HEK293 (cell line): ENCODE measurements at regions not wholly inside any gene's neighbourhood (a gene's known extent, or its start where the extent isn't known, plus 50 kb on each side); places are given as distances from the start of the nearest gene placed in this dataset.

Experiments
- TF ChIP-seq, protein P1 (sequence below): fragments of 450-650 bp; formaldehyde crosslinking; IDR thresholded peaks from 2 replicates; pipeline ENCODE4 v1.5.1; 2016; ENCODE audit warnings: missing biosample characterization, missing genetic modification characterization
- TF ChIP-seq, protein P2 (sequence below): fragments of 450-650 bp; formaldehyde crosslinking; IDR thresholded peaks from 2 replicates; pipeline ENCODE4 v1.5.1; 2016; ENCODE audit warnings: missing biosample characterization, missing genetic modification characterization

DNA sequence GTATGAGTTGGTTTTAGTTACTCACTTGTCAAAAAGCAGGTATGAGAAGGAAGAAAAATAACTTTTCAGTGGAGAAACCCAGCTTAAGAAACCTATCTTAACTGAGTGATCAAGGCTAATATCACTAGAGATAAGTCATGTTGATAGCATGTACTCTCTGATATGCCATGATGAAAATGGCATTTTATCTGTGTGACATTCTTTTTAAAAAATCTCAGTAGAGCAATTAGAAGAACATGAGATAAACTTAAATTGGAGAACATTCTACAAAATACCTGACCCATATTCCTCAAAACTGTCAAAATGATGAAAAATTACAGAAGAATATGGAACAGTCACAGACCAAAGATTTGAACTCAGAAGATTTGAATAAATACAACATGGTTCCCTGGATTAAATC lies 912.4 kb upstream of the ATXN7L3B start:
- TF ChIP-seq, protein P1, sequence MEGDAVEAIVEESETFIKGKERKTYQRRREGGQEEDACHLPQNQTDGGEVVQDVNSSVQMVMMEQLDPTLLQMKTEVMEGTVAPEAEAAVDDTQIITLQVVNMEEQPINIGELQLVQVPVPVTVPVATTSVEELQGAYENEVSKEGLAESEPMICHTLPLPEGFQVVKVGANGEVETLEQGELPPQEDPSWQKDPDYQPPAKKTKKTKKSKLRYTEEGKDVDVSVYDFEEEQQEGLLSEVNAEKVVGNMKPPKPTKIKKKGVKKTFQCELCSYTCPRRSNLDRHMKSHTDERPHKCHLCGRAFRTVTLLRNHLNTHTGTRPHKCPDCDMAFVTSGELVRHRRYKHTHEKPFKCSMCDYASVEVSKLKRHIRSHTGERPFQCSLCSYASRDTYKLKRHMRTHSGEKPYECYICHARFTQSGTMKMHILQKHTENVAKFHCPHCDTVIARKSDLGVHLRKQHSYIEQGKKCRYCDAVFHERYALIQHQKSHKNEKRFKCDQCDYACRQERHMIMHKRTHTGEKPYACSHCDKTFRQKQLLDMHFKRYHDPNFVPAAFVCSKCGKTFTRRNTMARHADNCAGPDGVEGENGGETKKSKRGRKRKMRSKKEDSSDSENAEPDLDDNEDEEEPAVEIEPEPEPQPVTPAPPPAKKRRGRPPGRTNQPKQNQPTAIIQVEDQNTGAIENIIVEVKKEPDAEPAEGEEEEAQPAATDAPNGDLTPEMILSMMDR (tag by site-specific recombination) = no peak
- TF ChIP-seq, protein P2, sequence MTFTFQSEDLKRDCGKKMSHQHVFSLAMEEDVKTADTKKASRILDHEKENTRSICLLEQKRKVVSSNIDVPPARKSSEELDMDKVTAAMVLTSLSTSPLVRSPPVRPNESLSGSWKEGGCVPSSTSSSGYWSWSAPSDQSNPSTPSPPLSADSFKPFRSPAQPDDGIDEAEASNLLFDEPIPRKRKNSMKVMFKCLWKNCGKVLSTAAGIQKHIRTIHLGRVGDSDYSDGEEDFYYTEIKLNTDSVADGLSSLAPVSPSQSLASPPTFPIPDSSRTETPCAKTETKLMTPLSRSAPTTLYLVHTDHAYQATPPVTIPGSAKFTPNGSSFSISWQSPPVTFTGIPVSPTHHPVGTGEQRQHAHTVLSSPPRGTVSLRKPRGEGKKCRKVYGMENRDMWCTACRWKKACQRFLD (tag by site-specific recombination) = no peak
